VCaP (cell line): ENCODE measurements at regions not wholly inside any gene's neighbourhood (a gene's known extent, or its start where the extent isn't known, plus 50 kb on each side); places are given as distances from the start of the nearest gene placed in this dataset.

Experiments used
- H3K27ac ChIP-seq: fragments of 450-650 bp; 2 replicates; pipeline ENCODE4 v1.5.1; 2017
- CTCF ChIP-seq: fragments of 450-650 bp; conservative IDR thresholded peaks from 2 replicates; pipeline ENCODE4 v1.5.1; 2017; ENCODE audit warnings: mild to moderate bottlenecking, moderate library complexity

GRCh38 chr10:33067481-33067880 lies 109.5 kb upstream of the ITGB1 start:
- no peak for TF ChIP-seq CTCF
- no peak overlapping the region for H3K27ac ChIP-seq

- no peak overlapping the region for H3K27ac ChIP-seq
- no peak for TF ChIP-seq CTCF
Observed at GRCh38 chr10:33066558-33067236, 108.7 kb upstream of the ITGB1 start.

GRCh38 chr10:33065111-33065510 lies 107.1 kb upstream of the ITGB1 start:
- no peak for TF ChIP-seq CTCF
- H3K27ac ChIP-seq = no peak overlapping the region

GRCh38 chr10:33064706-33065105 lies 106.7 kb upstream of the ITGB1 start:
- H3K27ac ChIP-seq = no peak overlapping the region
- no peak for TF ChIP-seq CTCF

GRCh38 chr10:33057620-33058019 lies 99.6 kb upstream of the ITGB1 start:
- H3K27ac ChIP-seq = no peak overlapping the region
- no peak for TF ChIP-seq CTCF

- H3K27ac ChIP-seq = no peak overlapping the region
- TF ChIP-seq CTCF = no peak
Observed at GRCh38 chr10:33056828-33057596, 99.0 kb upstream of the ITGB1 start.

- no peak for TF ChIP-seq CTCF
- H3K27ac ChIP-seq = no peak overlapping the region
Observed at GRCh38 chr10:33055625-33056024, 97.6 kb upstream of the ITGB1 start.
